C4-2B (cell line): ENCODE measurements at regions not wholly inside any gene's neighbourhood (a gene's known extent, or its start where the extent isn't known, plus 50 kb on each side); places are given as distances from the start of the nearest gene placed in this dataset.
"Not testable (repeated sequence)": the region's sequence is repeated elsewhere in the genome, so short reads cannot be mapped to it uniquely, and the experiment has no call there.

Source experiments
- H3K27ac ChIP-seq: fragments of 450-650 bp; 2 replicates; pipeline ENCODE4 v1.5.1; 2017
- CTCF ChIP-seq: fragments of 450-650 bp; conservative IDR thresholded peaks from 2 replicates; pipeline ENCODE4 v1.5.1; 2017; ENCODE audit warnings: mild to moderate bottlenecking
- ZFX ChIP-seq: fragments of 450-650 bp; IDR thresholded peaks from 2 replicates; pipeline ENCODE4 v1.6.1; 2017

GRCh38 chr7:42726066-42726785 lies 185.6 kb downstream of the C7orf25 start:
- H3K27ac ChIP-seq: no peak overlapping the region
- TF ChIP-seq CTCF (no peak), ZFX (no peak)

- no peak overlapping the region for H3K27ac ChIP-seq
- no peak for TF ChIP-seq CTCF
- TF ChIP-seq ZFX: no peak
Measured at GRCh38 chr7:42722716-42723115, 189.2 kb downstream of the C7orf25 start.

- TF ChIP-seq CTCF (no peak), ZFX (no peak)
- H3K27ac ChIP-seq: no peak overlapping the region
Measured at GRCh38 chr7:42722198-42722597, 189.7 kb downstream of the C7orf25 start.

- TF ChIP-seq CTCF (no peak), ZFX (no peak)
- no peak overlapping the region for H3K27ac ChIP-seq
Measured at GRCh38 chr7:42720991-42721796, 190.7 kb downstream of the C7orf25 start.

GRCh38 chr7:42720012-42720411 lies 191.9 kb downstream of the C7orf25 start:
- no peak for TF ChIP-seq CTCF
- no peak for TF ChIP-seq ZFX
- no peak overlapping the region for H3K27ac ChIP-seq

- not testable (repeated sequence) for H3K27ac ChIP-seq
Measured at GRCh38 chr7:42718466-42718865, 193.4 kb downstream of the C7orf25 start.

GRCh38 chr7:42714356-42714755 lies 197.5 kb downstream of the C7orf25 start:
- TF ChIP-seq ZFX: no peak
- H3K27ac ChIP-seq: no peak overlapping the region

- H3K27ac ChIP-seq: no peak overlapping the region
- no peak for TF ChIP-seq CTCF
- no peak for TF ChIP-seq ZFX
Measured at GRCh38 chr7:42709284-42709683, 202.6 kb downstream of the C7orf25 start.
